Left lung (tissue), 4 donors: ENCODE measurements at regions not wholly inside any gene's neighbourhood (a gene's known extent, or its start where the extent isn't known, plus 50 kb on each side); places are given as distances from the start of the nearest gene placed in this dataset.
"Not testable (repeated sequence)": the region's sequence is repeated elsewhere in the genome, so short reads cannot be mapped to it uniquely, and the experiment has no call there.

Experiments
- ATAC-seq: fragments of 200-7000 bp; cut with Tn5 transposase; one replicate; pipeline ENCODE4 v1.9.1; 2020; ENCODE audit warnings: moderate library complexity
- DNase-seq, 4 donors: peaks; one replicate each; pipeline ENCODE4 v3.0.0-alpha.2; 2013 to 2020
- H3K27ac ChIP-seq, 2 donors: fragments of 200-600 bp; sonication (generic) in 1 of 2; one replicate each; pipeline versions ENCODE4 v1.5.0 to v1.8.0; 2020 to 2021
- H3K27me3 ChIP-seq, 2 donors: fragments of 200-600 bp; sonication (generic) in 1 of 2; one replicate each; pipeline versions ENCODE4 v1.5.0 to v1.8.0; 2020 to 2021
- H3K36me3 ChIP-seq, 2 donors: fragments of 200-600 bp; sonication (generic) in 1 of 2; one replicate each; pipeline versions ENCODE4 v1.5.0 to v1.8.0; 2020 to 2021
- H3K4me1 ChIP-seq, 2 donors: fragments of 200-600 bp; one replicate each; pipeline ENCODE4 v1.8.0; 2021
- H3K4me3 ChIP-seq, 2 donors: fragments of 200-600 bp; sonication (generic) in 1 of 2; one replicate each; pipeline versions ENCODE4 v1.5.0 to v1.8.0; 2020 to 2021; ENCODE audit warnings: mild to moderate bottlenecking in 1 of 2
- H3K9me3 ChIP-seq, 2 donors: fragments of 200-600 bp; sonication (generic) in 1 of 2; one replicate each; pipeline versions ENCODE4 v1.5.0 to v1.8.0; 2020 to 2021
- CTCF ChIP-seq, 2 donors: fragments of 200-600 bp; sonication (generic) in 1 of 2; IDR thresholded peaks; one replicate each; pipeline versions ENCODE4 v1.5.0 to v1.8.0; 2021; ENCODE audit warnings: antibody characterized with exemption in 2 of 2
- intact Hi-C, 2 donors: fragments of 100-400 bp; cut with DNase I; formaldehyde crosslinking; loops; one replicate each; pipeline versions ENCODE4 v1.11.2 to v1.14.2; 2022
- donor health status: DM: no; HTN: yes; CAD: no.
- donor health status: DM: no; HTN: no; CAD: no.

GRCh38 chr5:62909326-62909725 is 330.7 kb downstream of the LRRC70 start:
- H3K27ac ChIP-seq = no peak overlapping the region
- no peaks in the 10 kb centered on the region for H3K36me3 ChIP-seq
- H3K4me1 ChIP-seq = no peaks in the 10 kb centered on the region
- DNase-seq (no peak), ATAC-seq (peak; percentile 15)
- peaks cover 0 to 9% of the 10 kb centered on the region in 2 donors for H3K9me3 ChIP-seq
- intact Hi-C loops = no loop called here
- no peaks in the 10 kb centered on the region for H3K27me3 ChIP-seq
- H3K4me3 ChIP-seq = no peak overlapping the region
- TF ChIP-seq CTCF (IDR thresholded peaks at IDR 0.05) = no peak

GRCh38 chr5:62902126-62902525 is 323.5 kb downstream of the LRRC70 start:
- Histone ChIP-seq H3K9me3 (no peaks in the 10 kb centered on the region), H3K36me3 (no peaks in the 10 kb centered on the region), H3K4me3 (no peak overlapping the region), H3K27me3 (no peaks in the 10 kb centered on the region), H3K4me1 (no peaks in the 10 kb centered on the region), H3K27ac (no peak overlapping the region)
- DNase-seq (no peak), ATAC-seq (no peak)
- intact Hi-C loops = no loop called here
- TF ChIP-seq CTCF (IDR thresholded peaks at IDR 0.05) = no peak

- H3K4me3 ChIP-seq = no peak overlapping the region
- TF ChIP-seq CTCF (IDR thresholded peaks at IDR 0.05) = no peak
- ATAC-seq (no peak), DNase-seq (no peak)
- no peaks in the 10 kb centered on the region for H3K4me1 ChIP-seq
- no peaks in the 10 kb centered on the region for H3K36me3 ChIP-seq
- intact Hi-C loops = no loop called here
- H3K27ac ChIP-seq = no peak overlapping the region
- no peaks in the 10 kb centered on the region for H3K27me3 ChIP-seq
- no peaks in the 10 kb centered on the region for H3K9me3 ChIP-seq
Observed at GRCh38 chr5:62900976-62901375, 322.4 kb downstream of the LRRC70 start.

GRCh38 chr5:62896121-62896893 is 317.7 kb downstream of the LRRC70 start:
- DNase-seq (no peak), ATAC-seq (no peak)
- Histone ChIP-seq H3K4me1 (no peaks in the 10 kb centered on the region), H3K27ac (no peak overlapping the region), H3K36me3 (no peaks in the 10 kb centered on the region), H3K27me3 (no peaks in the 10 kb centered on the region), H3K4me3 (no peak overlapping the region), H3K9me3 (peaks cover 0 to 9% of the 10 kb centered on the region in 2 donors)
- no peak for TF ChIP-seq CTCF (IDR thresholded peaks at IDR 0.05)
- intact Hi-C loops = no loop called here

- TF ChIP-seq CTCF (IDR thresholded peaks at IDR 0.05) = no peak
- Histone ChIP-seq H3K27me3 (no peaks in the 10 kb centered on the region), H3K27ac (no peak overlapping the region), H3K4me1 (no peaks in the 10 kb centered on the region), H3K9me3 (no peaks in the 10 kb centered on the region), H3K4me3 (no peak overlapping the region), H3K36me3 (no peaks in the 10 kb centered on the region)
- intact Hi-C loops = no loop called here
- peak in 1 of 4 donors; percentile 7 for DNase-seq
- ATAC-seq = no peak
Observed at GRCh38 chr5:62886603-62887315, 308.1 kb downstream of the LRRC70 start.

GRCh38 chr5:62837330-62837729 is 258.7 kb downstream of the LRRC70 start:
- H3K4me3 ChIP-seq, H3K36me3 ChIP-seq, H3K27me3 ChIP-seq, DNase-seq, intact Hi-C loops, ATAC-seq, H3K4me1 ChIP-seq, H3K27ac ChIP-seq: not testable (repeated sequence)
- peaks cover 0 to 37% of the 10 kb centered on the region in 2 donors for H3K9me3 ChIP-seq
